Keratinocyte (primary cell): ENCODE measurements at regions not wholly inside any gene's neighbourhood (a gene's known extent, or its start where the extent isn't known, plus 50 kb on each side); places are given as distances from the start of the nearest gene placed in this dataset.

Experiments
- DNase-seq: peaks from one replicate; pipeline ENCODE4 v3.0.0-alpha.2; 2011; ENCODE audit warnings: low read depth, missing footprints, low spot score
- FAIRE-seq: peaks from 2 replicates; lab custom pipeline; 2011; peaks lifted over from hg19 to GRCh38; lab: Jason Lieb, UNC
- H2AFZ ChIP-seq: 2 replicates; pipeline ENCODE4 v1.6.0; 2012; ENCODE audit warnings: low read length, control low read depth, inconsistent platforms; ENCODE audit not compliant: control insufficient read depth
- H3K27ac ChIP-seq: 2 replicates; pipeline ENCODE4 v1.5.1; 2011; ENCODE audit warnings: low read length; ENCODE audit not compliant: control insufficient read depth, insufficient read depth
- H3K27me3 ChIP-seq: 3 replicates; pipeline ENCODE4 v1.6.0; 2011; ENCODE audit warnings: low read length; ENCODE audit not compliant: control insufficient read depth, insufficient read depth; ENCODE audit errors: extremely low read depth
- H3K36me3 ChIP-seq, 2 experiments: 2 replicates in 1 of 2; 3 replicates in 1 of 2; pipeline ENCODE4 v1.5.1; 2011; ENCODE audit warnings: low read length in 2 of 2, mild to moderate bottlenecking in 1 of 2; ENCODE audit not compliant: control insufficient read depth in 2 of 2, insufficient read depth in 2 of 2; ENCODE audit errors: extremely low read depth in 1 of 2
- H3K4me1 ChIP-seq: 3 replicates; pipeline ENCODE4 v1.5.1; 2011; ENCODE audit warnings: low read length; ENCODE audit not compliant: control insufficient read depth, insufficient read depth; ENCODE audit errors: extremely low read depth
- H3K4me2 ChIP-seq: 3 replicates; pipeline ENCODE4 v1.6.0; 2011; ENCODE audit warnings: low read depth, low read length; ENCODE audit not compliant: control insufficient read depth, insufficient read depth; ENCODE audit errors: extremely low read depth
- H3K4me3 ChIP-seq, 3 experiments: fragments of 200-600 bp in 1 of 3; sonication (generic) in 1 of 3; 2 replicates in 2 of 3; 3 replicates in 1 of 3; pipeline ENCODE4 v1.5.1; 2011 to 2016; ENCODE audit warnings: low read length in 3 of 3, mild to moderate bottlenecking in 3 of 3, control low read depth in 2 of 3, inconsistent platforms in 1 of 3, low read depth in 1 of 3, mixed read lengths in 1 of 3, mixed run types in 1 of 3, moderate library complexity in 1 of 3; ENCODE audit not compliant: control insufficient read depth in 2 of 3, insufficient read depth in 2 of 3; ENCODE audit errors: extremely low read depth in 1 of 3
- H3K79me2 ChIP-seq: 2 replicates; pipeline ENCODE4 v1.6.0; 2012; ENCODE audit warnings: low read length; ENCODE audit not compliant: control insufficient read depth, insufficient read depth
- H3K9ac ChIP-seq: 3 replicates; pipeline ENCODE4 v1.6.0; 2011; ENCODE audit warnings: low read length; ENCODE audit not compliant: control insufficient read depth, insufficient read depth; ENCODE audit errors: extremely low read depth
- H3K9me1 ChIP-seq: 3 replicates; pipeline ENCODE4 v1.6.0; 2011; ENCODE audit warnings: low read length; ENCODE audit not compliant: control insufficient read depth, insufficient read depth; ENCODE audit errors: extremely low read depth
- H3K9me3 ChIP-seq: 2 replicates; pipeline ENCODE4 v1.5.1; 2012; ENCODE audit warnings: low read depth, low read length; ENCODE audit not compliant: control insufficient read depth
- H4K20me1 ChIP-seq: 3 replicates; pipeline ENCODE4 v1.6.0; 2011; ENCODE audit warnings: low read length; ENCODE audit not compliant: control insufficient read depth, insufficient read depth; ENCODE audit errors: extremely low read depth
- EZH2 ChIP-seq: IDR thresholded peaks from one replicate; pipeline ENCODE4 v1.6.1; 2012; ENCODE audit warnings: inconsistent platforms, mild to moderate bottlenecking, low read length, moderate library complexity
- dilution Hi-C: fragments of 300-500 bp; cut with MboI; formaldehyde crosslinking; loops from one replicate; pipeline ENCODE4 v1.7.0; 2020; ENCODE audit warnings: low sequenced_read_pairs; ENCODE audit not compliant: extremely low pct_ligation_motif_present
- TF ChIP-seq, protein P1 (sequence below), 3 experiments: IDR thresholded peaks in 1 of 3; conservative IDR thresholded peaks in 1 of 3; optimal IDR thresholded peaks in 1 of 3; 2 replicates in 2 of 3; 3 replicates in 1 of 3; pipeline versions ENCODE3 to v1.5.1; 2011; ENCODE audit warnings: low read length in 3 of 3, mild to moderate bottlenecking in 3 of 3, moderate library complexity in 2 of 3, control low read depth in 1 of 3, inconsistent platforms in 1 of 3; ENCODE audit not compliant: insufficient read depth in 2 of 3; ENCODE audit errors: extremely low read depth in 1 of 3

DNA sequence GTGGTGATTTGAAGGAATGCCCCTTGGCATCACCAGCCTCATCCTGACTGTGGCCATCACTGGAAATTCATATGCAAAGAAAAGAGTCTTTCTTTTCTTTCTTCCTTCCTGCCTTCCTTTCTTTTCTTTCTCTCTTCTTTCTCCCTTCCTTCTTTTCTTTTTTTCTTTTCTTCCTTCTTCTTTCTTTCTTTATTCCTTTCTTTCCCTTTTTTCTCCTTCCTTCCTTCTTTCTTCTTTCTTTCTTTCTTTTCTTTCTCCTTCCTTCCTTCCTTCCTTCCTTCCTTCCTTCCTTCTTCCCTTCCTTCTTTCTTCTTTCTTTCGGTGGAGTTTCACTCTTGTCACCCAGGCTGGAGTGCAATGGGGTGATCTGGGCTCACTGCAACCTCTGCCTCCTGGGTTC is 58.0 kb upstream of the TMEM132D start:
- Histone ChIP-seq H3K36me3 (no peaks in the 10 kb centered on the region), H3K27me3 (no peaks in the 10 kb centered on the region), H3K9me3 (peaks cover 2% of the 10 kb centered on the region), H3K4me2 (no peak overlapping the region), H2AFZ (no peak overlapping the region), H3K9me1 (no peaks in the 10 kb centered on the region), H4K20me1 (no peaks in the 10 kb centered on the region), H3K79me2 (no peaks in the 10 kb centered on the region), H3K4me3 (no peak overlapping the region), H3K9ac (no peak overlapping the region), H3K27ac (no peak overlapping the region), H3K4me1 (no peaks in the 10 kb centered on the region)
- dilution Hi-C loops, result no loop called here
- FAIRE-seq (no peak), DNase-seq (no peak)
- TF ChIP-seq, protein P1, sequence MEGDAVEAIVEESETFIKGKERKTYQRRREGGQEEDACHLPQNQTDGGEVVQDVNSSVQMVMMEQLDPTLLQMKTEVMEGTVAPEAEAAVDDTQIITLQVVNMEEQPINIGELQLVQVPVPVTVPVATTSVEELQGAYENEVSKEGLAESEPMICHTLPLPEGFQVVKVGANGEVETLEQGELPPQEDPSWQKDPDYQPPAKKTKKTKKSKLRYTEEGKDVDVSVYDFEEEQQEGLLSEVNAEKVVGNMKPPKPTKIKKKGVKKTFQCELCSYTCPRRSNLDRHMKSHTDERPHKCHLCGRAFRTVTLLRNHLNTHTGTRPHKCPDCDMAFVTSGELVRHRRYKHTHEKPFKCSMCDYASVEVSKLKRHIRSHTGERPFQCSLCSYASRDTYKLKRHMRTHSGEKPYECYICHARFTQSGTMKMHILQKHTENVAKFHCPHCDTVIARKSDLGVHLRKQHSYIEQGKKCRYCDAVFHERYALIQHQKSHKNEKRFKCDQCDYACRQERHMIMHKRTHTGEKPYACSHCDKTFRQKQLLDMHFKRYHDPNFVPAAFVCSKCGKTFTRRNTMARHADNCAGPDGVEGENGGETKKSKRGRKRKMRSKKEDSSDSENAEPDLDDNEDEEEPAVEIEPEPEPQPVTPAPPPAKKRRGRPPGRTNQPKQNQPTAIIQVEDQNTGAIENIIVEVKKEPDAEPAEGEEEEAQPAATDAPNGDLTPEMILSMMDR (optimal IDR thresholded peaks at IDR 0.05 in 1 of 3, IDR thresholded peaks at IDR 0.05 in 1 of 3, conservative IDR thresholded peaks at IDR 0.05 in 1 of 3; ENCODE audit: extremely low read depth in 1 of 3, insufficient read depth in 2 of 3, low read length in 3 of 3), result no peak
- TF ChIP-seq EZH2, result no peak

DNA sequence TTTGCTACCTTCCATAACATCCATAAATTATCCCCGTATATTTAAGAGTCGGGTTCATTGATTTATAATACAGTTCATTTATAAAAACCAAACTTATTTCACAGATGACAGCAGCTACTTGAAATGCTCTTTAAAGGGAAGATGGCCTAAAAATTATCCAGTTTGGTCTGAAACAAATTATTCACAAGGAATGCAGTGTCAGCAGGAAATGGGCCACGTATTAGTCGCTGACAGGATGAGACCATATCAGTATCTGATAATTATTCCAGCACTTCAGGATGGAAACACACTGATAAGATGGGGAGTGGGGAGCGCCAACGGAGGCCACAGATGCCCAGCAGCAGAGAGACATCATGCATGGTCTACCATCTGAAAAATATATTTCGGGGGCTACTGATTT is 60.5 kb upstream of the TMEM132D start:
- no peaks in the 10 kb centered on the region for H3K4me1 ChIP-seq
- no peak for TF ChIP-seq EZH2
- TF ChIP-seq, protein P1 (optimal IDR thresholded peaks at IDR 0.05 in 1 of 3, IDR thresholded peaks at IDR 0.05 in 1 of 3, conservative IDR thresholded peaks at IDR 0.05 in 1 of 3; ENCODE audit: extremely low read depth in 1 of 3, insufficient read depth in 2 of 3, low read length in 3 of 3), result no peak
- H3K79me2 ChIP-seq, result no peaks in the 10 kb centered on the region
- H3K4me3 ChIP-seq, result no peak overlapping the region
- dilution Hi-C loops, result no loop called here
- H3K27ac ChIP-seq, result no peak overlapping the region
- H3K9me3 ChIP-seq, result peaks cover 2% of the 10 kb centered on the region
- DNase-seq (no peak), FAIRE-seq (no peak)
- H4K20me1 ChIP-seq, result no peaks in the 10 kb centered on the region
- no peak overlapping the region for H3K9ac ChIP-seq
- H3K36me3 ChIP-seq, result no peaks in the 10 kb centered on the region
- no peaks in the 10 kb centered on the region for H3K27me3 ChIP-seq
- no peak overlapping the region for H2AFZ ChIP-seq
- H3K4me2 ChIP-seq, result no peak overlapping the region
- no peaks in the 10 kb centered on the region for H3K9me1 ChIP-seq
